ENCODE measurements at regions not wholly inside any gene's neighbourhood (a gene's known extent, or its start where the extent isn't known, plus 50 kb on each side); places are given as distances from the start of the nearest gene placed in this dataset.

DNA sequence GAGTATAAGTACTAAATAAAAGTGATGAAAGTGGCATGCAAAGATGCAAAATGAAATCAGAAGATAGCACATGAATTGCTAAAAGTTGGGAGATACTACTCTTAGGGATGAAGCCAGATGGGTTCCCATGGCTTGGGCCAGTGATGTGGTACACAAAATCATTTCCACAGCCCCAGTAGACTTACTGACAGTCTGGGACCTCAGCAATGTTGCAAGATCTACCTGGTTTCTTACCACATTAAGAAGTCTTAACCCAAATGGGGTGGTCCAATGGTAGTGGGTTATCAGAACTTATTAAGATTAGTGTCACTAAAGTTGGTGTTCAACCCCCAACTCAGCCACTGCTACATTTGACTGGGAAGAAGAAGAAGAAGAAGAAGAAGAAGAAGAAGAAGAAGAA lies 227.7 kb upstream of the IRF2BP2 start:
- no peak for DNase-seq (ENCODE audit: low spot score)
- TF ChIP-seq, protein P1, sequence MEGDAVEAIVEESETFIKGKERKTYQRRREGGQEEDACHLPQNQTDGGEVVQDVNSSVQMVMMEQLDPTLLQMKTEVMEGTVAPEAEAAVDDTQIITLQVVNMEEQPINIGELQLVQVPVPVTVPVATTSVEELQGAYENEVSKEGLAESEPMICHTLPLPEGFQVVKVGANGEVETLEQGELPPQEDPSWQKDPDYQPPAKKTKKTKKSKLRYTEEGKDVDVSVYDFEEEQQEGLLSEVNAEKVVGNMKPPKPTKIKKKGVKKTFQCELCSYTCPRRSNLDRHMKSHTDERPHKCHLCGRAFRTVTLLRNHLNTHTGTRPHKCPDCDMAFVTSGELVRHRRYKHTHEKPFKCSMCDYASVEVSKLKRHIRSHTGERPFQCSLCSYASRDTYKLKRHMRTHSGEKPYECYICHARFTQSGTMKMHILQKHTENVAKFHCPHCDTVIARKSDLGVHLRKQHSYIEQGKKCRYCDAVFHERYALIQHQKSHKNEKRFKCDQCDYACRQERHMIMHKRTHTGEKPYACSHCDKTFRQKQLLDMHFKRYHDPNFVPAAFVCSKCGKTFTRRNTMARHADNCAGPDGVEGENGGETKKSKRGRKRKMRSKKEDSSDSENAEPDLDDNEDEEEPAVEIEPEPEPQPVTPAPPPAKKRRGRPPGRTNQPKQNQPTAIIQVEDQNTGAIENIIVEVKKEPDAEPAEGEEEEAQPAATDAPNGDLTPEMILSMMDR (IDR thresholded peaks at IDR 0.05; ENCODE audit: extremely low read depth, missing control alignments), result no peak

DNA sequence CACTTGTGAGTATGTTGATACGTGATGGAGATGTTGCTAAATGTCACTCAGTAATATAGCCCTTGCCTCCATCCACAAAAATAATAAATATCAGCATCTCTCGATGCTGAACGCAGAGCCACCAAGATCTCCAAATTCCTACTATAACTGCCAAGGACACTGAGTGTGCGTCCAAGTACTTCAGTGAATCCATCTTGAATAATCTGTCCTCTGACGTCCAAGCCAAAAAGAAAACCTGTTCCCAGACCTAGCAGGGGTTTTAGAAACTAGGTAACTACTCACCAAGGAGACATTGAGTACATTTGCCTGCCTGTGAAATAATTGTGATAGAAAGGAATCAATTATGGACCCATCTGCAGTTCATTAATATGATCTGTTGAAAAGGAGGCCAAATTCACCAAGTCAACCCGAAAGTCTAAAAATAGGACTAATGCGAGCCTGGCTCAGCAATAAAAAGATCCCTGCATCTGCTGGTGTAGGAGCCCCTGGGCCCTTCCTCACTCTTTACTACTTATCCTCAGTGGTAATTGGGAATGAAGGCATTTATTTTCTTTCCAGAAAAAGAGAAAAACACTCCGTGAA lies 226.9 kb upstream of the IRF2BP2 start:
- TF ChIP-seq, protein P1 (IDR thresholded peaks at IDR 0.05; ENCODE audit: extremely low read depth, missing control alignments), result no peak
- DNase-seq (ENCODE audit: low spot score), result no peak

DNA sequence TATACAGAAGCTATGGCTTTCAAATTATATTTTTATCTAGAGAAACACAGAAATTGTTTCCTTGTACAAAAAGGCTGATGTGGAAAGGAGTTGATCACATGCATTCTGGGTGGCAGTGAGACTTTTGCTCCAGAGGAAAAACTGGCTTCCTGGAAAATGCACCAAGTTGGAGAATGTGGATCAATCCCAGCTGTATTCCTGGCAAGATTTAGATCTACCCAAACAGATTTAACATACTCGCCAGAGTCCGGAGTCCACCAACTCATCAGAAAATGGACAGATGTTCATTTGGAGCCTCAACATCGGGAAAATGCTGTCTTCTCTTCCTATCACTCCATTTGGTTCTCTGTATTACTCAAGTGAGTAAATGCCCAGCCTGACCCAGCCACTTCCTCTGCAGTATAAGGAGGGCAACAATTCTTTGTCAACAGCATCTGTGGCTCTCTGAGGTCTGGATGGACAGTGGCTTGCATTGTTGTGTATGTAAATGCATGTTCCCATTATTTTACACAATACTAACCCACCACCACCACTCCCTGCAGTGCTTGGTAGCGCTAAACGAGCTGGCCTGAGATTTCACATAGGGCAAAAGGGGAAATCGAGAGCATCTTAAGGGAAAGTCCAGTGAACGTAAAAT lies 226.2 kb upstream of the IRF2BP2 start:
- TF ChIP-seq, protein P1 (IDR thresholded peaks at IDR 0.05; ENCODE audit: extremely low read depth, missing control alignments), result no peak
- DNase-seq (ENCODE audit: low spot score), result no peak

DNA sequence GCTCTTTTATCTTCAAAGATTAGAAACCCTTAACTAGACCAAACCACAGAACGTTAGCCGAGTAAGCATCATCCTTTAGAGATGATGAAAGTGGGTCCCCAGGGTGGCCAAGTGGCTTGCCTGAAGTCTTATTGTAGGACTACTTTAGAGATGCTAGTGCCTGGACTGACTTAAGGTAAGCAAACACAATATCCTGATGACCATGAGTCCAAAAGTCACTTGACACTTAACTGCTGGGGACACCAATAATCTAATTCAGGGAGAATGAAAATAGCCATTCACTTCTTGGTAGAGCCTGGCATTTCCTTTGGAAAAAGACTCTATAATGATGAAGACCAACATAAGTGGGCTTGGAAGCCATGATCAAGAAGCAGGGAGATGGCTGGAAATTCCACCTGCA lies 225.3 kb upstream of the IRF2BP2 start:
- TF ChIP-seq, protein P1 (IDR thresholded peaks at IDR 0.05; ENCODE audit: extremely low read depth, missing control alignments), result no peak
- DNase-seq (ENCODE audit: low spot score), result no peak

DNA sequence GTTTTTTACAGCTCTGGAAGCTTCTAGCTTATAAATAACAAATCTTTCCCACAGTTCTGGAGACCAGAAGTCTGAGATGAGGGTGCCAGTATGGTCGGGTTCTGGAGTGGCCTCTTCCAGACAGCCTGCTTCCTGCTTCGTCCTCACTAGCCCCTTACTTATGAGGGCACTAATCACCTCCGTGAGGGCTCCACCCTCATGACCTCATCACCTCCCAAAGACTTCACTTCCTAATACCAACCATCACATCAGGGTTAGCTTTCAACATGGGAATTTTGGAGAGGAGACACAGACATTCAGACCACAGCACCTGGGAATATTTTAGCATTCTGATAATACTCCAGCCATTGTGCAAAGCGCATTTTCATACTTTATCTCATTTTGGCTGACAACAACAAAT lies 223.7 kb upstream of the IRF2BP2 start:
- TF ChIP-seq, protein P1 (IDR thresholded peaks at IDR 0.05; ENCODE audit: extremely low read depth, missing control alignments), result no peak
- no peak for DNase-seq (ENCODE audit: low spot score)

DNA sequence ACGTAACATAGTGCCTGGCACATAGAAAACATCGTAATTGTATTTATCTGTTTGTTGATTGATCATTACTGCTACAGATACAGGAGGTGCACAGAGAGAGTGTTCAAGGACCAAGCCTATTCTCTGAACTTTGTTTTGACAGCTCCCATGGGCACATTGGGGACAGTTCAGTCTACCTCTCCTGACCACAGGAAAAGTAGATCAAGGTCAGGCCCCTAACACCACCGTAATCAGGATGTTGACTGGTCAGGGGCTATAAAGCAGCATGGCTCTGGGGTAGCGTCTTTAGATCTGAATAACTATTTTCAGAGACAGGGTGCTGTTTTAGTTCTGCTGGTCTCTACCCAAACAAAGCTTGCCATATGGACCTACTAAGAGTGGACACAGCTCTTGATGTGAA lies 223.1 kb upstream of the IRF2BP2 start:
- TF ChIP-seq, protein P1 (IDR thresholded peaks at IDR 0.05; ENCODE audit: extremely low read depth, missing control alignments), result no peak
- DNase-seq (ENCODE audit: low spot score), result no peak

DNA sequence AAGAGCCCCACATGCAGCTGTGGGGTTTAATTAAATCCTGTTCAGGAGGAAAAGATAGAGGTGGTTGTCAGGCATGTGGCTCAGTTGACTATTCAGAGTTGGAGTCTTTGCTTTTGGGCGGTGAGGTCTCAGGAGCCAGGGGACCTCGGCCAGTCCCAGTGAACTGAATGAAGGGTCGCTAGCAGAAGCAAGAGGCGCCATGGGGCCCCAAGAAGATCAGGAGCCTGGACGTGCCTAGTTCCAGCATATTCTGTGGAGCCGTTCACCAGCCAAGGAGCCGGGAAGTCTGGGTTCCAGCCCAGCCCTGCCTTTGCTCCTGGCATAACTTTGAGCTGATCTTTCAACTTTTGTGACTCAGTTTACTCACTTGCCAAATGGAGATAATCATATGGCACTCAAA lies 217.7 kb upstream of the IRF2BP2 start:
- DNase-seq (ENCODE audit: low spot score), result no peak
- TF ChIP-seq, protein P1 (IDR thresholded peaks at IDR 0.05; ENCODE audit: extremely low read depth, missing control alignments), result no peak
